SK-N-SH treated with all-trans-retinoic acid at 6 μM for 48 hours (cell line): ENCODE measurements at regions not wholly inside any gene's neighbourhood (a gene's known extent, or its start where the extent isn't known, plus 50 kb on each side); places are given as distances from the start of the nearest gene placed in this dataset.

Experiments
- BACH2 ChIP-seq: fragments of 250-450 bp; sonication (Bioruptor Pico); IDR thresholded peaks from 2 replicates; pipeline ENCODE4 v1.9.0; 2021; ENCODE audit warnings: mild to moderate bottlenecking, borderline replicate concordance
- CREB5 ChIP-seq: fragments of 250-450 bp; sonication (Bioruptor Pico); IDR thresholded peaks from 2 replicates; pipeline ENCODE4 v1.5.1; 2020; ENCODE audit warnings: low read depth, mild to moderate bottlenecking, moderate library complexity
- ESRRG ChIP-seq: fragments of 250-450 bp; sonication (Bioruptor Pico); IDR thresholded peaks from 2 replicates; pipeline ENCODE4 v1.6.1; 2021; ENCODE audit warnings: mild to moderate bottlenecking
- ISL1 ChIP-seq: fragments of 250-450 bp; sonication (Bioruptor Pico); IDR thresholded peaks from 2 replicates; pipeline ENCODE4 v2.1.2; 2022; ENCODE audit warnings: mild to moderate bottlenecking, moderate library complexity
- PATZ1 ChIP-seq: fragments of 250-450 bp; sonication (Bioruptor Pico); IDR thresholded peaks from 2 replicates; pipeline ENCODE4 v1.8.0; 2020; ENCODE audit warnings: mild to moderate bottlenecking, moderate library complexity, borderline replicate concordance
- POU6F1 ChIP-seq: fragments of 250-450 bp; sonication (Bioruptor Pico); IDR thresholded peaks from 2 replicates; pipeline ENCODE4 v1.8.0; 2021; ENCODE audit warnings: low read depth, mild to moderate bottlenecking, moderate library complexity, borderline replicate concordance
- RARB ChIP-seq: fragments of 250-450 bp; sonication (Bioruptor Pico); IDR thresholded peaks from 2 replicates; pipeline ENCODE4 v1.8.0; 2021; ENCODE audit warnings: mild to moderate bottlenecking, moderate library complexity
- ZFP30 ChIP-seq: fragments of 450-650 bp; formaldehyde crosslinking; IDR thresholded peaks from 2 replicates; pipeline ENCODE4 v1.5.0; 2022; ENCODE audit warnings: mild to moderate bottlenecking, moderate library complexity
- ZNF70 ChIP-seq: fragments of 450-650 bp; formaldehyde crosslinking; IDR thresholded peaks from 2 replicates; pipeline ENCODE4 v1.5.0; 2020; ENCODE audit warnings: mild to moderate bottlenecking, moderate library complexity

- TF ChIP-seq ZNF70 (CRISPR knock-in tag), result no peak
- TF ChIP-seq ISL1, result no peak
- no peak for TF ChIP-seq CREB5 (CRISPR knock-in tag)
- no peak for TF ChIP-seq POU6F1 (CRISPR knock-in tag)
- no peak for TF ChIP-seq ESRRG (CRISPR knock-in tag)
- TF ChIP-seq PATZ1, result no peak
- TF ChIP-seq BACH2 (CRISPR knock-in tag), result no peak
- TF ChIP-seq ZFP30, result no peak
- TF ChIP-seq RARB (CRISPR knock-in tag), result no peak
Measured at GRCh38 chr14:81633496-81633895, 99.8 kb upstream of the SEL1L start.
